Mucosa of rectum (tissue), 2 donors: ENCODE measurements at regions not wholly inside any gene's neighbourhood (a gene's known extent, or its start where the extent isn't known, plus 50 kb on each side); places are given as distances from the start of the nearest gene placed in this dataset.
"Not testable (repeated sequence)": the region's sequence is repeated elsewhere in the genome, so short reads cannot be mapped to it uniquely, and the experiment has no call there.

Experiments used
- H3K27ac ChIP-seq, 2 donors: one replicate each; pipeline ENCODE4 v1.7.0; 2013; ENCODE audit warnings: inconsistent platforms in 2 of 2, low read depth in 2 of 2, low read length in 2 of 2
- H3K27me3 ChIP-seq, 2 donors: one replicate each; pipeline ENCODE4 v1.7.0; 2013; ENCODE audit warnings: low read length in 2 of 2; ENCODE audit not compliant: control insufficient read depth in 2 of 2, insufficient read depth in 2 of 2
- H3K36me3 ChIP-seq, 2 donors: one replicate each; pipeline ENCODE4 v1.7.0; 2013; ENCODE audit warnings: low read length in 2 of 2; ENCODE audit not compliant: control insufficient read depth in 2 of 2, insufficient read depth in 2 of 2
- H3K4me1 ChIP-seq, 2 donors: one replicate each; pipeline ENCODE4 v1.7.0; 2013; ENCODE audit warnings: low read length in 2 of 2, mild to moderate bottlenecking in 1 of 2; ENCODE audit not compliant: control insufficient read depth in 2 of 2, insufficient read depth in 2 of 2
- H3K4me3 ChIP-seq, 2 donors: one replicate each; pipeline ENCODE4 v1.7.0; 2013; ENCODE audit warnings: low read length in 2 of 2
- H3K9ac ChIP-seq, 2 donors: one replicate each; pipeline ENCODE4 v1.7.0; 2013; ENCODE audit warnings: low read length in 2 of 2, low read depth in 1 of 2, mild to moderate bottlenecking in 1 of 2
- H3K9me3 ChIP-seq, 2 donors: one replicate each; pipeline ENCODE4 v1.7.0; 2013; ENCODE audit warnings: low read length in 2 of 2; ENCODE audit not compliant: control insufficient read depth in 2 of 2
- donor health status: healthy.
- donor health status: Normal muscosa, but diverticular disease.

- H3K4me1 ChIP-seq, result no peaks in the 10 kb centered on the region
- no peaks in the 10 kb centered on the region for H3K27me3 ChIP-seq
- no peaks in the 10 kb centered on the region for H3K9me3 ChIP-seq
- H3K27ac ChIP-seq, result no peak overlapping the region
- no peaks in the 10 kb centered on the region for H3K36me3 ChIP-seq
- H3K4me3 ChIP-seq, result no peak overlapping the region
- no peak overlapping the region for H3K9ac ChIP-seq
These were observed 146.9 kb upstream of the SLC1A3 start for GRCh38 chr5:36459176-36460135.

DNA sequence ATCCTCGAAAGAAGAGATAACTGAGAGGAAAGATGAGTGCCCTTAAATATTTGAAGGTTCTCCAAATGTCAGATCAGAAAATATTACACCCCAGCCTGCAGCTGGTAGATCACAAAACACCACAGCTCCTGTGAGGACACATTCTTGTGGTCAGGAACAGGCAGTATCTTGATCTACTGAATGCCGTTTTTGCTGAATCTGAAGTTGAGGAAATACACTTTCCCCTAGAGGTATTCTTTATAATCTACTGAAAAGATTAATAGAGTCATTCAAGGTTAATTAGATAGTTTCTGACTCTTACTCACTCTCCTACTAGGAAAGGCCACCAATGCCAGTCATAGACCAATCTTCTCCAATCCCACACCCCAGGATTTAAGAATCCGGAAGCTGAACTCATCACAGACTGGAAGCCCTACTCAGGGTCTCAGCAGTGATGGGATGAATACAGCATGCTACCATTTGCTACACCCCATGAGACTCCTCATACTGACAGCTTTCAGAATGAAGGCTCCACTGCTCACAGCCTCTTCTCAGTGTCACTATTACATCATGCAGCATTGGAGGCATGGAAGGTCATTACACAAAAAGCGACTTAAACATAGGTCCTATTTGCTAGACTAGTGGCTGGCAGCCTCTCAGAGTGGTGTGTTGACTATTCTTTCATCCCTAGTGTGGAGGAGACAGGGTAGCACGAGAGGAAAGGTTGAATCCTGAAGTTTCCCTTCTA is 143.9 kb upstream of the SLC1A3 start:
- Histone ChIP-seq H3K27ac (no peak overlapping the region), H3K4me1 (no peaks in the 10 kb centered on the region), H3K4me3 (no peak overlapping the region), H3K27me3 (no peaks in the 10 kb centered on the region), H3K36me3 (no peaks in the 10 kb centered on the region), H3K9ac (no peak overlapping the region), H3K9me3 (no peaks in the 10 kb centered on the region)

DNA sequence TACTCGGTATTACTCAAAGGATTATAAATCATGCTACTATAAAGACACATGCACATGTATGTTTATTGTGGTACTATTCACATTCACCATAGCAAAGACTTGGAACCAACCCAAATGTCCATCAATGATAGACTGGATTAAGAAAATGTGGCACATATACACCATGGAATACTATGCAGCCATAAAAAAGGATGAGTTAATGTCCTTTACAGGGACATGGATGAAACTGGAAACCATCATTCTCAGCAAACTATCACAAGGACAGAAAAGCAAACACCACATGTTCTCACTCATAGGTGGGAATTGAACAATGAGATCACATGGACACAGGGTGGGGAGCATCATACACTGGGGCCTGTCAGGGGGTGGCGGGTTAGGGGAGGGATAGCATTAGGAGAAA is 130.5 kb upstream of the SLC1A3 start:
- not testable (repeated sequence) for H3K9ac ChIP-seq, H3K27me3 ChIP-seq, H3K36me3 ChIP-seq, H3K9me3 ChIP-seq, H3K4me1 ChIP-seq, H3K27ac ChIP-seq, H3K4me3 ChIP-seq

DNA sequence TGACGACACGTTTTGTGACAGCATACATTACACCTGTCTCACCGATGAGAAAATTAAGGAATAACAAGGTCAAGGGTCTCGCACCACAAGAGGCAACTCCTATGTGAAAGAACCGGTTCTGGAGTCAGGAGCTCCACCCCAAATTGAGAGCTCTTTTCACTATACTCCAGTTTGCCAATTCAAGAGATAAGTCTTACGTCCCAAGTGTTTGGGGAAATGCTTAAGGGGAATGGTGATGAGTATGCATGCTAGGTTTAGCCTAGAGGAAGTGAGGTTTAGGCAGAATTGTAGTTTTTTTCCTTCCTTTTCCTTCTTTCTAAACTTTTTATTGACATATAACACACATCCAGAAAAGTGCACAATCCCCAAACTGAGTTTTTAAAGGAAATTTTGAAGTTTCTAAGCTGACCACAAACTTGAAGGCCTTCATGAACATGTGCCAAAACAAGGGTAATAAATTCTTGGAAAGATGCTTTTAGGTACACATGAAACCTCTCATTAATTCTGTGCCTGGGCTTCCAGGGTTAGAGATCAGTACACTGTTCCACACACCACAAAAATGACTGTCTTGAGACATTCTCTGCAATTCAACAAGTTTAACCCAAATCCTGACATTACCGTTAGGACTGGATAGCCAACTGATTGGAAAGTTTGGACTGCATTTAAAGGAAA is 127.6 kb upstream of the SLC1A3 start:
- Histone ChIP-seq H3K36me3 (no peaks in the 10 kb centered on the region), H3K27ac (no peak overlapping the region), H3K4me1 (no peaks in the 10 kb centered on the region), H3K27me3 (no peaks in the 10 kb centered on the region), H3K4me3 (no peak overlapping the region), H3K9ac (no peak overlapping the region), H3K9me3 (no peaks in the 10 kb centered on the region)

DNA sequence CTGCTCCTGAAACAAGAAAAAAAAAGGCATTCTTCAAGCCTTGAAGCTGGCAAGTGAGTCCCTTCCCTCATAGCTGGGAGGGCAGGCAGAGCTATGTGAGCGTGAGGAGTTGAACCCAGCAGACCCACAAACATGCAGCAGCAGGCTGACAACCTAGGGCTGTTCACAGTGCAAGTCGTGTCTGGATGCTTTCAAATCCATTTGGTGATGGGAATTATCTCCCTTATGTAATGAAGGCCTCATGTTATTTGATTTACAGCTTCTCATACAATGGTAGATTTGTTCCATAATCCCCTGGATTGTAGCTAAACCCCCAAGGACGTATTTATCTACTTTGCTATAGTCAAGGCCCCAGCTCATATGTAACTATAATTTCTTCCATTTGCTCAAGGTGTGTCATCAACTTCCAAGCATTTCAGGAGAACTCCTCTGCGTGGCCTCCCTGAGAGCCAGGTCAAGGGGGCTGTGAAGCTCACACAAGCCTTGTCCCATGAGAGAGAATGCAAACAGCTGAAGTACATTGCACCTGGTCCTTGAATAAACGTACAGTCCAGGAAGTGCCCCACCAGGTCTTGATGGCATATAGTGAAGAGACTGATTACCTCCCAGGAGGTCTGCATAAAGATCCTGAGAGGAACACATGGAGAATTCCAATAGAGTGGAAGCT is 124.8 kb upstream of the SLC1A3 start:
- Histone ChIP-seq H3K4me1 (no peaks in the 10 kb centered on the region), H3K9me3 (no peaks in the 10 kb centered on the region), H3K27ac (no peak overlapping the region), H3K9ac (no peak overlapping the region), H3K4me3 (no peak overlapping the region), H3K27me3 (no peaks in the 10 kb centered on the region), H3K36me3 (no peaks in the 10 kb centered on the region)

DNA sequence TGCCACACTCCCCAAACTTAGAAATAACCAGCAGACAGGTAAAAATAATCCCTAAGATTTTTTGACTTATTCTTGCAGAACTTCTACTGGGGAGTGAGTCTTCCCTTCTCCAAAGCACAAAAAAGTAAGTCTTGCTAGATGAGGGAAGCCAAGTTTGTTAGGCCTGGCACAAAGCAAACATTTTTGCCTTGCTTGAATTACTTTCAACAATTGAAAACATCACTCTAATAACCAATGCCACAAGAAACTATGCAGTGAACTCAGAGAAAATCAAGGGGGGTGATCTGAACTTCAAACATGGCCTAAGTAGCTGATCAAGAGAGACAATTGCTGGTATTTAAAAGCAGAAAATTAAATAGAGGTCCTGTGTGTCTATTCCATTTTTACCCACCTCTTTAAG is 123.6 kb upstream of the SLC1A3 start:
- Histone ChIP-seq H3K4me1 (no peaks in the 10 kb centered on the region), H3K9me3 (no peaks in the 10 kb centered on the region), H3K27me3 (no peaks in the 10 kb centered on the region), H3K9ac (no peak overlapping the region), H3K36me3 (no peaks in the 10 kb centered on the region), H3K27ac (no peak overlapping the region), H3K4me3 (no peak overlapping the region)

DNA sequence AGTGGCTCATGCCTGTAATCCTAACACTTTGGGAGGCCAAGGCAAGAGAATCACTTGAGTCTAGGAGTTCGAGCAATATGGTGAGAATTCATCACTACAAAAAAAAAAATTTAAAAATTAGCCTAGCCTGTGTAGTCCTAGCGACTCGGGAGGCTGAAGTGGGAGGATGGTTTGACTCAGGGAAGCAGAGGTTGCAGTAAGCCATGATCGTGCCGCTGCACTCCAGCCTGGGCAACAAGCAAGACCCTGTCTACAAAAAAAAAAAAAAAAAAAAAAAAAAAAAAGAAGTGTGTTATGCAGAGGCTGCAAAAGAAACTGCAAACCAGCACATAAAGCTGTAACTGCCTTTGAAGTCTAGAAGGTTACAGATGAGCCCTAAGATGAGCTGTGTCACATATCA is 116.9 kb upstream of the SLC1A3 start:
- no peaks in the 10 kb centered on the region for H3K9me3 ChIP-seq
- H3K36me3 ChIP-seq, result no peaks in the 10 kb centered on the region
- no peak overlapping the region for H3K4me3 ChIP-seq
- no peak overlapping the region for H3K27ac ChIP-seq
- no peak overlapping the region for H3K9ac ChIP-seq
- H3K4me1 ChIP-seq, result no peaks in the 10 kb centered on the region
- no peaks in the 10 kb centered on the region for H3K27me3 ChIP-seq

DNA sequence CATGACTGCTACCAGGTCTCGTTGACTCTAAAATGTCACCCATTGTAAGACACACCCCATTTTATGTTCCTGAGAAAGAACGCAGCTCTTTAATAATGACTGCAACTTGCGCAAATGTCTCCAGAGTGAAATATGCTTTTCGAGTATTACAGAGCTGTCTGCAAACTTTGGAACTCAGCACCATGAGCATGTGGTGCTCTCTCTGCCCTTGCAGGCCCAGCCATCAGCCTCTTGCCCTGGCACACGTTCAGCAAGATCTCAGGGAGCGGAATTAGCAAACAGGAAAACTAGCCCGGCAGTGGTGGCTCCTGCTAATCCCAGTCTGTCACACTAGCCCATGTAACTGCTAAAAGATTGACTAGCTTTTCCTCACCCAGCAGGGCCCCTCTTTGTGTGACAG is 114.5 kb upstream of the SLC1A3 start:
- H3K27ac ChIP-seq, result no peak overlapping the region
- H3K4me3 ChIP-seq, result no peak overlapping the region
- no peak overlapping the region for H3K9ac ChIP-seq
- no peaks in the 10 kb centered on the region for H3K9me3 ChIP-seq
- no peaks in the 10 kb centered on the region for H3K4me1 ChIP-seq
- H3K36me3 ChIP-seq, result no peaks in the 10 kb centered on the region
- H3K27me3 ChIP-seq, result no peaks in the 10 kb centered on the region

DNA sequence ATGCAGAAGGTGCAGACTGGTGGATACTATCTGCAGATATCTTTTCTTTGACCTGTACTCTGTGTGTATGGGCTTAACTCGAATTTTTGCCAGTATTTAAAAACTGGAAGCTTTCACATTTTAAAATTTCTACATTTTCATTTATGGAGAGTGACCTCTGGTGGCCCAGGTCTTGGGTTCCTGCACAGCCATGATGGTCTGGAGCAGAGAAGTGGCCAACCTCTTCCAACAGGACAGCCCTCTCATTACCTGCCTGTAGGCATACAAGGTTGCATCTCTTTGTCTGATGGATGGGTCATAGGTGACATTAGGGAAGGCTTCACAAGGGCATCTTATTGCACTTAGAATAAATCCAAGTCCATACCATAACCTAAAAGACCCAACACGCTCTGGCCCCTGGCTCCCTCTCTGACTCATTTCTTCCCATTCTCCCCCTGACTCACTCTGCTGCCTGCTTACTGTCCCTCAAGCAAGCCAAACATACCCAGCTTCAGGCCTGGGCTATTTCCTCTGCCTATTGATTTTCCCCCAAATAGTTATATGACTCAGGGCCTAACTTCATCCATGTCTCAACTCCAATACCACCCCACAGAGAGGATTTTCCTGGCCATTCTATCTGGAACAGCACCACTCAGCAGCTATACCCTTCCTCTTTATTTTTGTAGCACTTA is 113.3 kb upstream of the SLC1A3 start:
- Histone ChIP-seq H3K9me3 (no peaks in the 10 kb centered on the region), H3K4me3 (no peak overlapping the region), H3K36me3 (no peaks in the 10 kb centered on the region), H3K9ac (no peak overlapping the region), H3K27ac (no peak overlapping the region), H3K4me1 (no peaks in the 10 kb centered on the region), H3K27me3 (no peaks in the 10 kb centered on the region)
